ENCODE measurements at regions not wholly inside any gene's neighbourhood (a gene's known extent, or its start where the extent isn't known, plus 50 kb on each side); places are given as distances from the start of the nearest gene placed in this dataset.

DNA sequence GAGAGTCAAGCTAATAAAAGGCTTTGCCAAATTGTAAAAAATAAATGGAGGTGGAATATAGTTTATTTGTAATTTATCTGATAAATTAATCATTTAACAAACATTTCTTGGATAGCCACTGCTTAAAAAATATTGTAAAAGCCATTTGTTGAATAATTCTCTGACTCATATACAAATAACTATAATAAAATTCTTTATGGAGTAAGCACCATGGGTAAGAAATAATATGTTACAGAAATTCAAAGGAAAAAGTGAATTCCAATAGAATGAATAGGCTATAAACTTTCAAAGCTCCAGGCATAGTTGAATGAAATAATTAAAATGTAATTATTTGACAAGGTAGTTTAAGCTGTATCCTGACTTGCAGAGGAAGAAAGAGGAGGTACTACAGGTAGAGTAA lies 291.4 kb upstream of the TMEM229A start:
- H3K27ac Mint-ChIP-seq, result no peak overlapping the region

DNA sequence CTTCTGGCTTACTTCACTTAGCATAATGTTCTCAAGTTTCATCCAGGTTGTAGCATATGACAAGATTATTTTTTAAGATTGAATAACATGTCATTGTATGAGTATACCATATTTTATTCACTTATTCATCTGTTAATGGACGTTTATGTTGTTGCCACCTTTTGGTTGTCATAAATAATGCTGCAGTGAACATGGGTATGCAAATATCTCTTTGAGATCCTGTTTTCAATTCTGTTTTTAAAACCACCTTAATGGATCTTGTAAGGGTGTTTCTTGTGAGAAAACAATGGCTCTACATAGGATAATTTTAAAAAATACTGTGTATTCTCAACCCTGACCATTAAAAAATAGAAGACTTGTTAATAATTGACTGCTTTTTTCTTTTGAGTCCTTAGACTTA lies 290.7 kb upstream of the TMEM229A start:
- Mint-ChIP-seq H3K27me3 (no peaks in the 10 kb centered on the region), H3K27ac (no peak overlapping the region), H3K9me3 (peaks cover 27% of the 10 kb centered on the region), H3K4me1 (ENCODE audit: low read depth) (no peaks in the 10 kb centered on the region), H3K4me3 (no peak overlapping the region), H3K36me3 (ENCODE audit: low read depth) (no peaks in the 10 kb centered on the region)

More for the DNA sequence above, 291.4 kb upstream of the TMEM229A start:
- no peaks in the 10 kb centered on the region for H3K27me3 Mint-ChIP-seq
- no peaks in the 10 kb centered on the region for H3K36me3 Mint-ChIP-seq (ENCODE audit: low read depth)
- no peak overlapping the region for H3K4me3 Mint-ChIP-seq
- peaks cover 25% of the 10 kb centered on the region for H3K9me3 Mint-ChIP-seq
- no peaks in the 10 kb centered on the region for H3K4me1 Mint-ChIP-seq (ENCODE audit: low read depth)

DNA sequence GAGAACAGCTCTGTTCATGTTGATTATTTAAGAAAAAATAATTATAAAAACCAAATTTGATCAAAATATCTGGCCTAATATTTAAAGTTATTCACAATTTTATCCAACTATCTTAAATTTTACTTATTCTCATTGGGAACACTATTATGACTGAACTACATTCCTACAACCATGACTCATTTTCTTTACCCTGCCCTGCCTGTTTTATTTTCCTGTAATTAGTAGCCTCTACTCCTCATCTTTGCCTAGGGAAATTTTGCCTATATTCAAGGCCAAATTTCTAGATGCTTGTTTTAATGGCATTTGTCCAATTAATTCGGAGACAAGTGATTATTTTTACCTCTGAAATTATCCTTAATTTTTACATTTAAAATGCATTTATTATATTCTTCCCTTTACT lies 289.7 kb upstream of the TMEM229A start:
- Mint-ChIP-seq H3K36me3 (ENCODE audit: low read depth) (no peaks in the 10 kb centered on the region), H3K9me3 (peaks cover 27% of the 10 kb centered on the region), H3K27ac (no peak overlapping the region), H3K4me3 (no peak overlapping the region), H3K4me1 (ENCODE audit: low read depth) (no peaks in the 10 kb centered on the region), H3K27me3 (no peaks in the 10 kb centered on the region)

DNA sequence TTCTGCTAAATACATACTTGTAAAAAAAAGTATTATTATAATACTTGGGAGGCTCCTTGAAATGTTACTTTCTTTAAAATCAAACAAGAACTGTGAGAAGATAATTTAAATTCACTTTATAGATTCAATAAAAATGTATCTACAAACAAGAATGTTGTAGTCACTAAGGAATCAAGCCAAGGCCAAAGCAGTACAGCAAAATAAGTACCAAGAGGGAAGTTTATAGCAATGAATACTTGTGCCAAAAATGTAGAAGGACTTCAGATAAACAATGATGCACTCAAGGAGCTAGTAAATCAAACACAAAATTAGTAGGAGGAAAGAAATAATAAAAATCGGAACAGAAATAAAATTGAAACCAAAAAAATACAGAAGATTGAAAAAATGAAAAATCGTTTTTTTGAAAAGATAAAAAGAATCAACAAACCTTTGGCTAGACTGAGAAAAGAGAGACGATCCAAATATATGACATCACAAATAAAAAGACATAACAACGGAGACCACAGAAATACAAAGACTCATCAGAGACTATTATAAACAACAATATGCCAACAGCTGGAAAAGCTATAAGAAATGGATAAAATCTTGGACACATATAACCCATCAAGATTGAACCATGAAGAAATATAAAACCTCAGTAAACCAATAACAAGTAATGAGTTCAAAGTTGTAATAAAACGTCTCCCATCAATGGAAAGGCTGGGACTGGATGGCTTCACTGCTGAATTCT lies 286.0 kb upstream of the TMEM229A start:
- Mint-ChIP-seq H3K4me1 (ENCODE audit: low read depth) (no peaks in the 10 kb centered on the region), H3K4me3 (no peak overlapping the region), H3K27me3 (no peaks in the 10 kb centered on the region), H3K9me3 (peaks cover 17% of the 10 kb centered on the region), H3K27ac (no peak overlapping the region), H3K36me3 (ENCODE audit: low read depth) (no peaks in the 10 kb centered on the region)

DNA sequence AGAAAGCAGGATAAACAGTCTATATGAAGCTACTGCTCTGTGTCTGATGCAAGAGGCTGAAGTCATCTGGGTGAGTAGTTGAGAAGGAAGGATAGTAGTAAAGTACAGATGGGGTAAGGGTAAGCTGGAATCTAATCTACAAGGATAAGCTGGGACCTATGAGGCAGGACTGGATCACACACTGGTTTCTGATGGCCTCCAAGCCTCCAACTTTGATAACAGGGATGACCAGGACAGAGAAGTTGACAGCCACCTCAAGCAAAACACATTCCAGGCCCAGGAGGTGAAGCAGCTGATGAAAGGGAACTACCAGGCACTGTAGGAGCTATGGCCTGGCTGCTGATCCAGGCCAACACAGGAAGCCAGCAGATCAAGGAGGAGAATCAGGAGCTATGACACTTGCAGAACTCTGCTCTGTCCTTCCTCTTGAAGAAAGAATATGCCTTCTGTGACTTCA lies 278.1 kb upstream of the TMEM229A start:
- Mint-ChIP-seq H3K4me1 (ENCODE audit: low read depth) (no peaks in the 10 kb centered on the region), H3K27ac (no peak overlapping the region), H3K36me3 (ENCODE audit: low read depth) (no peaks in the 10 kb centered on the region), H3K4me3 (no peak overlapping the region), H3K27me3 (no peaks in the 10 kb centered on the region), H3K9me3 (peaks cover 4% of the 10 kb centered on the region)

DNA sequence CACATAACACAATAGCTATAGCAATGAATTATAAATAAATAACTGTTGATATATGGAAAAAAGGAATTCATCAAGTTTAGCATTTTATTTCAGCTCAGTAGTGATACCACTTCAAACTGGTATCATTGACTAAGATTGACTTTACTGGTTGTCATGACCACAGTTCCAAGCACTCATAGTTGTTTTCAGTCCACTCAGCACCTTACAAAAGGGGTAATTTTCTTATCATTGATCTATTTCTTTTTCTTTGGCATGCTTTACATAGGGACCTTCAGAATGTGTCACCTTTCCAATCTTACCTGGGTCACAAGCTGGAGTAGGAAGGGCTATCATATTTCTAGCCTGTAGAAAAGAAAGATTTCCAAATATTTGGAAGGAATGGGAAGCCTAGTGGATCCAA lies 275.5 kb upstream of the TMEM229A start:
- H3K4me3 Mint-ChIP-seq, result no peak overlapping the region
- no peaks in the 10 kb centered on the region for H3K36me3 Mint-ChIP-seq (ENCODE audit: low read depth)
- no peaks in the 10 kb centered on the region for H3K4me1 Mint-ChIP-seq (ENCODE audit: low read depth)
- H3K9me3 Mint-ChIP-seq, result peaks cover 4% of the 10 kb centered on the region
- no peak overlapping the region for H3K27ac Mint-ChIP-seq
- no peaks in the 10 kb centered on the region for H3K27me3 Mint-ChIP-seq

DNA sequence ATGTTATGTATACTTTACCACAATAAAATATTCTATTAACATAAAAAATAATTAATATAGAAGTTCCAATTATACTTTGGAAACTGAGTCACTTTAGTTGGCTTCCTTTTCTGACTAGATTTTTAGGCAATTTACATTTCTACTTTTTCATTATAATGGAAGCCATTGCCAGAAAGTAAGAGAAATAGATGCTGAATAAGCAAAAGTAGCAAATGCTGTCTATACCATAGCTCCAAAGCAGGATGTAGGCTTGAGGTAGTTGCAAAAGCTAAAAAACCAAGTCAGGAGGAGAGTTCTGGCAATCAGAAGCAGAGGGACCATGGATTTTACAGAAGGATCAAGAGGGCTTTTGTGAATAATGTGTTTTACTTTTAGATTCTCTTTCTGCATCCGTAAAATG lies 262.4 kb upstream of the TMEM229A start:
- H3K27me3 Mint-ChIP-seq, result no peaks in the 10 kb centered on the region
- H3K4me1 Mint-ChIP-seq (ENCODE audit: low read depth), result no peaks in the 10 kb centered on the region
- no peak overlapping the region for H3K4me3 Mint-ChIP-seq
- no peaks in the 10 kb centered on the region for H3K36me3 Mint-ChIP-seq (ENCODE audit: low read depth)
- H3K27ac Mint-ChIP-seq, result no peak overlapping the region
- H3K9me3 Mint-ChIP-seq, result peaks cover 26% of the 10 kb centered on the region

DNA sequence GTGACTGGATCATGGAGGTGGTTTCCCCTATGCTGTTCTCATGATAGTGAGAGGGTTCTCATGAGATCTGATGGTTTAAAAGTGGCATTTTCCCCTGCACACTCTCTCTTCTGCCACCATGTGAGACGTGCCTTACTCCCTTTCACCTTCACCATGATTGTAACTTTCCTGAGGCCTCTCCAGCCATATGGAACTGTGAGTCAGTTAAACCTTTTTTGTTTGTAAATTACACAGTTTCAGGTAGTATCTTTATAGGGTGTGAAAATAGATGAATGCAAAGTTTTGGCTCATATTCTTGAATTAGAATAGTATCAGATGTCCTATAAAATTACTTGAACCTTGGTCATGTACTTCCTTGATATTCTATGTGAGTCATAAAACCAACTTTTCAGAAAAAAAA lies 252.1 kb upstream of the TMEM229A start:
- peaks cover under 1% of the 10 kb centered on the region for H3K9me3 Mint-ChIP-seq
- H3K27ac Mint-ChIP-seq, result no peak overlapping the region
- no peaks in the 10 kb centered on the region for H3K27me3 Mint-ChIP-seq
- no peak overlapping the region for H3K4me3 Mint-ChIP-seq
- H3K36me3 Mint-ChIP-seq (ENCODE audit: low read depth), result no peaks in the 10 kb centered on the region
- no peaks in the 10 kb centered on the region for H3K4me1 Mint-ChIP-seq (ENCODE audit: low read depth)

DNA sequence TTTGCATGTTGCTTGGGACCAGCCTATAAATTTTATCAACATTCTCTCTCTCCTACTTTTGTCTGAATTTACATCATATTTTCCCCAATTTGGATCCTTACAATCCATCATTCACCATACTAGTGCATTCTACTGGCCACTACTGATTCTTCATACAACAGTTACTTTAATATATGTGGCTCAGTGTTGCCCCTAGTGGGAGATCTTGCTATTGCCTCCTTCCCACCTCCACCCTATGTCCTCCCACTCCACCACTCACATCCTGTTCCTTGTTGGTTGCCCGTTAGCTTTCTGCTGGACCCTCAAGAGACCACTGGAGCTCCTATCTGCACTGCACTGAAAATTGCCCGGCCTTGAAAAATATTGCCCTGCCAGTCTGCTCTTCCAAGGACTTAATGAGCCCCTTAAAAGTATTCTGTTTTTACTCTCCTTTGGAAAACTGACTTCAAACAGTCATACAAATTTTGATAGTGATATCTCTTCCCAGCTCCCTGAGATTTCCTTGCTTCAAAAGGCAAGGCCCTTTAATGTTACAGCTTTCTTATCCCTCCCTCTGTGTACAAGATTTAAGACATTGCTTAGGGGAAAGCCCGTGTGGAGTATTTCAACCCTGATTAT lies 243.2 kb upstream of the TMEM229A start:
- Mint-ChIP-seq H3K9me3 (no peaks in the 10 kb centered on the region), H3K27me3 (no peaks in the 10 kb centered on the region), H3K27ac (no peak overlapping the region), H3K4me1 (ENCODE audit: low read depth) (no peaks in the 10 kb centered on the region), H3K4me3 (no peak overlapping the region), H3K36me3 (ENCODE audit: low read depth) (no peaks in the 10 kb centered on the region)

DNA sequence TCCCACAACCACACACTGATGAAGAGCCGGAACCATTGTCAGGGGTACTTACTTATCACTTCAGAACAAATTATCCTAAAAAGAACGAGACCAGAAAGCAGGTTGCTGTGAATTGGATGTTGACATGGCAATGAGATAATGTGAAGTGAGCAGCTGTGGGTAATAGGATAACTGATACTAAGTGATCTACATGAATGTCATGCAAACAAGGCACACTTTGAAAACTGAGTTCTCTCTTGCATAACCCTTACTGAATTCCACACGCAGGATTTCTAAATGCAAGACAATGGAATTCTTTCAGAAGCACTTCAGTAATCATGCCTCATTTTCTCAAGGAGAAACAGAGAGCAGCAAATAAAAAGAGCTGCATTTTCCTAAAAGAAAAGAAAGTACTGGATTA lies 242.5 kb upstream of the TMEM229A start:
- Mint-ChIP-seq H3K27ac (no peak overlapping the region), H3K36me3 (ENCODE audit: low read depth) (no peaks in the 10 kb centered on the region), H3K4me3 (no peak overlapping the region), H3K9me3 (no peaks in the 10 kb centered on the region), H3K27me3 (no peaks in the 10 kb centered on the region), H3K4me1 (ENCODE audit: low read depth) (no peaks in the 10 kb centered on the region)

DNA sequence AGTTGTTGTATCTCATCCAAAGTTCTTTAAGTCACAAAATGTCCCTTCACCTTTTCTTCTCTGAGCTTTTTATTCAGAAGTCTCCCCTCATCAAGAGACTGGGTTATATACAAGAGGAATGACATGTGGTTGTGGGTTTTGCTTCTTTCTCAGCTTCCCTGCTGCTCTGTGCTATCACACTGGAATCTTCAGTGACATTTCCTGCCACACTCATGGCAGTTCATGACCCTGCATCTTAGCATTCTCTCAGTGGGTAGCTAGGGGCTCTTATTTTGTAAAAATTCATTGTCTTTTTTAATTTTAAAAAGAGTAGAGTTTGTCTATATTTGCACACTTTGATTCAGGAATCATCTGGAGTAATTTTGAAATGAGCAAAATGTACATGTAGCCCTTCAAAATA lies 236.9 kb upstream of the TMEM229A start:
- no peaks in the 10 kb centered on the region for H3K36me3 Mint-ChIP-seq (ENCODE audit: low read depth)

DNA sequence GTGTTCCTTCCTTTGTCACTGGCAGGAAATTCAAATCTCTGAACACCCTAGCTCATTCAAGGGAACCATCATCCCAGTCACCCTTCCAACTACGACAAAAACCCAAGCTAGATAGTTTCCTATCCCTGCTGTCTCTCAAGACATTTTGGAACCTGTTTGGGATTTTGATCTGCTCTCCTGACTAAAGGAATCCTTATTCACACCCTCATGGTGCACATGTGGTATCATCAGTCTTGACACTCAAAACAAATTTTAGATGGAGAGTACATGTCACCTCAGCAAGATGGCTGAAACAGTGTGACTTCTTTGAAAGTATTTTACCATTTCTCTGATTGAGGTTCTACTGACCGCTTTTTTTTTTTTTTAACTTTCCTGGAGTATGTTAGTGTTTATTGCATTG lies 234.3 kb upstream of the TMEM229A start:
- no peak overlapping the region for H3K27ac Mint-ChIP-seq
- no peaks in the 10 kb centered on the region for H3K36me3 Mint-ChIP-seq (ENCODE audit: low read depth)
- H3K27me3 Mint-ChIP-seq, result no peaks in the 10 kb centered on the region
- no peaks in the 10 kb centered on the region for H3K4me1 Mint-ChIP-seq (ENCODE audit: low read depth)
- no peak overlapping the region for H3K4me3 Mint-ChIP-seq
- no peaks in the 10 kb centered on the region for H3K9me3 Mint-ChIP-seq

More for the DNA sequence above, 236.9 kb upstream of the TMEM229A start:
- Mint-ChIP-seq H3K4me1 (ENCODE audit: low read depth) (no peaks in the 10 kb centered on the region), H3K27ac (no peak overlapping the region), H3K27me3 (no peaks in the 10 kb centered on the region), H3K4me3 (no peak overlapping the region), H3K9me3 (no peaks in the 10 kb centered on the region)

DNA sequence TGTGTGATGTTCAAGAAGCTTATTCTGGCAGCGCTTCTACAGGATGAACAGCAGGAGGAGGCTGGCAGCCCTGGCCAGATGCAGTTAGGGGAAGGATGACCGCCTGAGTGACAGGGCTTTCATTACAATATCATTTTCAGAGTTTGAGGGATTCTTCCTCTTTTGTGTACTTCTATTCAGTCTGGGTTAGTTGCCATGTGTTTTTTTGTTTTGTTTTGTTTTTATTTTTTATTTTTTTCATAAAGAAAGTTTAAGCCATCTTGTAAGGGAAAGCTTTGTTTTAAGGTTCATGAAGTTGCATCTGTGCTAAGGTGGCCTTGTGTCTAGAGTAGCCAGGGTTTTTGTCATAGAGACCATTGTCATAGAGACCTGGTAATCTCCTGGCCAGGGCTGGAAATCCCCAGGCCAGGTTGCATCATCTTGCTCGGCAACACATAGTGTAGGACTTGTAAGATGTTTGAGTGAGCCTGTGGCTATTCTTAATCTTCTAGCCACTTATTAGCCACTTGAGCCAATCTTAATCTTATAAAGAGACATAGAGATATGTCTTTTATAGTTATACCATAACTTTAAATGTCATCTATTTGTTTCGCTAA lies 230.5 kb upstream of the TMEM229A start:
- H3K27me3 Mint-ChIP-seq, result no peaks in the 10 kb centered on the region

DNA sequence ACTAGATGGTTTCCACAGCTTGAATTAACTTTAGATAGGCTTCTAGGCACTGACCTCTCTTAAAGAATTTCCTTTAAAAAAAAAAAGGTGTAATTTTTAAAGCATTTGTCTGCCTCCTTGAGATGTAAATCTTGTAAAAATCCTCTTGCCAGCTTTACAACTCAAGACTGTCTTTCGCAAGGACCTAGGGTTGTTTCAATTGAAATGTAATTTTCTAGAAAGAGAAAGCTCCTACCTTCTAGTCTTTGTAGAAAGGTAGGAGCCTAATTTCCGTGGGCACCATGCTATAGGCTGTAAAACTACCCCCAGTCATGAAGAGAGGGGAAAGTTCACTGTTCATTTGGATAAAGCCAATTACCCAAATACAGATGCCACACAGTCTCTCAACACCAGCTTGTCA lies 228.8 kb upstream of the TMEM229A start:
- H3K4me3 Mint-ChIP-seq, result no peak overlapping the region
- H3K9me3 Mint-ChIP-seq, result peaks cover 4% of the 10 kb centered on the region
- no peak overlapping the region for H3K27ac Mint-ChIP-seq
- no peaks in the 10 kb centered on the region for H3K36me3 Mint-ChIP-seq (ENCODE audit: low read depth)
- H3K4me1 Mint-ChIP-seq (ENCODE audit: low read depth), result no peaks in the 10 kb centered on the region
- H3K27me3 Mint-ChIP-seq, result no peaks in the 10 kb centered on the region

More for the DNA sequence above, 230.5 kb upstream of the TMEM229A start:
- Mint-ChIP-seq H3K36me3 (ENCODE audit: low read depth) (no peaks in the 10 kb centered on the region), H3K9me3 (peaks cover 4% of the 10 kb centered on the region), H3K4me3 (no peak overlapping the region), H3K4me1 (ENCODE audit: low read depth) (no peaks in the 10 kb centered on the region), H3K27ac (no peak overlapping the region)

DNA sequence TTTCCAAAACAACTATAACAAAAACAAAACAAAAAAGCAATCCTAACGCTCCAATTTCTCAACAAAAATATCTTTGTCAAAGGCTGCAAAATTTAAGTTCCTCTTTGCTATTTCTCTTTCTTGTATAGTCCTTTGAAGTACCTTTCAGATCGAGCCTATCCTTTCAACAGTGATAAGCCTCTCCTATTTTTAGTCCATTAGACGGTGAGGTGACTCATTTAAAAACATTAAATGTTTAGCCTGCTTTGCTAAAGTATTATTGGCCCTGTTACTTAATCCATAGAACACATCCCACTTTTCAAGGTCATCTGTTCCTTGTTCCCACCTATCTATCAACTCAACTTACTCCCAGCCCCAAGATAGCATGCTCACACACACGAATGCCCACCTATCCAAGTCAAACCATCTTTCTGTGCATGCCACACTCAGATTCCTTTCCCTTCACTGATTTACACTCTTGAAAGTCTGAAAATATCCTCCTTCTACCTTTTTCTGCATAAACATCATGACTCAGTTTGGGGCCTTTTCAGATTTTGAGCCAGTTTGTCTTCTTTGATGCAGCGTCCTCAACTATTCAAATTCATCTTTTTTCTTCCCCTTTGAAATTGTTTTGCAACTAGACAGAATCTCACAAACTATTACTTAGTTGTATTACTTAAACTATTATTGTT lies 224.9 kb upstream of the TMEM229A start:
- Mint-ChIP-seq H3K27me3 (no peaks in the 10 kb centered on the region), H3K9me3 (peaks cover 4% of the 10 kb centered on the region), H3K4me1 (ENCODE audit: low read depth) (no peaks in the 10 kb centered on the region), H3K4me3 (no peak overlapping the region), H3K36me3 (ENCODE audit: low read depth) (no peaks in the 10 kb centered on the region), H3K27ac (no peak overlapping the region)
